WI38 (cell line): ENCODE measurements at regions not wholly inside any gene's neighbourhood (a gene's known extent, or its start where the extent isn't known, plus 50 kb on each side); places are given as distances from the start of the nearest gene placed in this dataset.

Experiments used
- H3K4me3 ChIP-seq: 2 replicates; pipeline ENCODE4 v1.5.1; 2011; ENCODE audit warnings: low read depth, mild to moderate bottlenecking, control low read depth, low read length
- CTCF ChIP-seq: IDR thresholded peaks from 2 replicates; pipeline ENCODE4 v1.5.1; 2012; ENCODE audit warnings: low read depth, mild to moderate bottlenecking, control low read depth, low read length

- H3K4me3 ChIP-seq = no peak overlapping the region
- TF ChIP-seq CTCF = no peak
Measured at GRCh38 chr11:70733327-70734325, 335.3 kb downstream of the CTTN start.

GRCh38 chr11:70734379-70734778 lies 336.1 kb downstream of the CTTN start:
- TF ChIP-seq CTCF = no peak
- H3K4me3 ChIP-seq = no peak overlapping the region

- no peak overlapping the region for H3K4me3 ChIP-seq
- TF ChIP-seq CTCF = no peak
Measured at GRCh38 chr11:70734911-70735310, 336.6 kb downstream of the CTTN start.

- TF ChIP-seq CTCF = no peak
Measured at GRCh38 chr11:70735976-70736375, 337.6 kb downstream of the CTTN start.

GRCh38 chr11:70736461-70736860 lies 338.1 kb downstream of the CTTN start:
- H3K4me3 ChIP-seq = no peak overlapping the region
- no peak for TF ChIP-seq CTCF

More at GRCh38 chr11:70735976-70736375, 337.6 kb downstream of the CTTN start:
- no peak overlapping the region for H3K4me3 ChIP-seq

GRCh38 chr11:70736937-70737640 lies 338.8 kb downstream of the CTTN start:
- TF ChIP-seq CTCF = no peak
- no peak overlapping the region for H3K4me3 ChIP-seq
